Prostate gland (tissue), 2 donors: ENCODE measurements at regions not wholly inside any gene's neighbourhood (a gene's known extent, or its start where the extent isn't known, plus 50 kb on each side); places are given as distances from the start of the nearest gene placed in this dataset.

Source experiments
- POLR2A ChIP-seq: fragments of 450-650 bp; IDR thresholded peaks from one replicate; pipeline ENCODE4 v1.6.1; 2016; ENCODE audit warnings: antibody characterized with exemption, mild to moderate bottlenecking
- POLR2AphosphoS5 ChIP-seq: sonication (generic); formaldehyde crosslinking; IDR thresholded peaks from one replicate; pipeline ENCODE4 v1.6.1; 2017; ENCODE audit warnings: antibody characterized with exemption
- TF ChIP-seq, protein P1 (sequence below), 4 experiments: fragments of 200-600 bp in 2 of 4; fragments of 450-650 bp in 2 of 4; sonication (generic) in 2 of 4; IDR thresholded peaks; 1 replicate in 3 of 4; 2 replicates in 1 of 4; pipeline ENCODE4 v1.5.1; 2016 to 2019; ENCODE audit warnings: antibody characterized with exemption in 4 of 4, mild to moderate bottlenecking in 2 of 4, moderate library complexity in 2 of 4

DNA sequence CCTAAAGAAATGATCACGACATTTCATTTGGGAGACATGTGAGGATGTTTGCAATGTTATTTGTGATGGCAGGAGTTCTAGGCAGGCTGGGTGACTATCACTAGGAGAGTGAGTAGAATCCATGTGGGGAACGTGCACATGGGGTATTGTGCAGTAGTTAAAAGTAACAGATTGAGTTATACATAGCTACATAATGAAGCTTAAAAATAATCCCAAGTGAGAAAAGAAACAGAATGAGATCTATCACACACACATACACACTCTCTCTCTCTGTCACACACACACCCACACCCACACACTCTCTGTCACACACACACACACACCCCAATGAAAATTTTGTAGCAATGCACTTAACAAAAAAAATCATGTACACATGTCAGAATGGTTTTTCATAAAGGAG lies 218.7 kb upstream of the ARG1 start:
- TF ChIP-seq, protein P1, sequence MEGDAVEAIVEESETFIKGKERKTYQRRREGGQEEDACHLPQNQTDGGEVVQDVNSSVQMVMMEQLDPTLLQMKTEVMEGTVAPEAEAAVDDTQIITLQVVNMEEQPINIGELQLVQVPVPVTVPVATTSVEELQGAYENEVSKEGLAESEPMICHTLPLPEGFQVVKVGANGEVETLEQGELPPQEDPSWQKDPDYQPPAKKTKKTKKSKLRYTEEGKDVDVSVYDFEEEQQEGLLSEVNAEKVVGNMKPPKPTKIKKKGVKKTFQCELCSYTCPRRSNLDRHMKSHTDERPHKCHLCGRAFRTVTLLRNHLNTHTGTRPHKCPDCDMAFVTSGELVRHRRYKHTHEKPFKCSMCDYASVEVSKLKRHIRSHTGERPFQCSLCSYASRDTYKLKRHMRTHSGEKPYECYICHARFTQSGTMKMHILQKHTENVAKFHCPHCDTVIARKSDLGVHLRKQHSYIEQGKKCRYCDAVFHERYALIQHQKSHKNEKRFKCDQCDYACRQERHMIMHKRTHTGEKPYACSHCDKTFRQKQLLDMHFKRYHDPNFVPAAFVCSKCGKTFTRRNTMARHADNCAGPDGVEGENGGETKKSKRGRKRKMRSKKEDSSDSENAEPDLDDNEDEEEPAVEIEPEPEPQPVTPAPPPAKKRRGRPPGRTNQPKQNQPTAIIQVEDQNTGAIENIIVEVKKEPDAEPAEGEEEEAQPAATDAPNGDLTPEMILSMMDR (IDR thresholded peaks at IDR 0.05): no peak
- TF ChIP-seq POLR2A (no peak), POLR2AphosphoS5 (no peak)
